ENCODE measurements at regions not wholly inside any gene's neighbourhood (a gene's known extent, or its start where the extent isn't known, plus 50 kb on each side); places are given as distances from the start of the nearest gene placed in this dataset.

- no peak for DNase-seq (ENCODE audit: low read depth)
Observed at GRCh38 chr5:143664623-143665022, 147.3 kb upstream of the HMHB1 start.

- DNase-seq (ENCODE audit: low read depth), result no peak
Observed at GRCh38 chr5:143663872-143664271, 148.1 kb upstream of the HMHB1 start.

- peak; percentile 43 for DNase-seq (ENCODE audit: low read depth)
Observed at GRCh38 chr5:143662020-143662419, 149.9 kb upstream of the HMHB1 start.

GRCh38 chr5:143660625-143661024, 151.3 kb upstream of the HMHB1 start:
- no peak for DNase-seq (ENCODE audit: low read depth)

- DNase-seq (ENCODE audit: low read depth), result no peak
Observed at GRCh38 chr5:143659599-143660238, 152.2 kb upstream of the HMHB1 start.

GRCh38 chr5:143658956-143659355, 153.0 kb upstream of the HMHB1 start:
- DNase-seq (ENCODE audit: low read depth), result no peak

- no peak for DNase-seq (ENCODE audit: low read depth)
Observed at GRCh38 chr5:143657647-143658285, 154.2 kb upstream of the HMHB1 start.

- DNase-seq (ENCODE audit: low read depth), result no peak
Observed at GRCh38 chr5:143653766-143654282, 158.1 kb upstream of the HMHB1 start.

- DNase-seq (ENCODE audit: low read depth), result peak; percentile 55
Observed at GRCh38 chr5:143653256-143653655, 158.7 kb upstream of the HMHB1 start.

- DNase-seq (ENCODE audit: low read depth), result peak; percentile 63
Observed at GRCh38 chr5:143652108-143652700, 159.8 kb upstream of the HMHB1 start.

GRCh38 chr5:143649937-143650621, 161.9 kb upstream of the HMHB1 start:
- DNase-seq (ENCODE audit: low read depth), result no peak

- DNase-seq (ENCODE audit: low read depth), result no peak
Observed at GRCh38 chr5:143648696-143649095, 163.3 kb upstream of the HMHB1 start.

- no peak for DNase-seq (ENCODE audit: low read depth)
Observed at GRCh38 chr5:143646961-143647360, 165.0 kb upstream of the HMHB1 start.

GRCh38 chr5:143645356-143645755, 166.6 kb upstream of the HMHB1 start:
- no peak for DNase-seq (ENCODE audit: low read depth)

- peak; percentile 65 for DNase-seq (ENCODE audit: low read depth)
Observed at GRCh38 chr5:143644727-143645126, 167.2 kb upstream of the HMHB1 start.

- DNase-seq (ENCODE audit: low read depth), result peak; percentile 89
Observed at GRCh38 chr5:143642791-143643190, 169.2 kb upstream of the HMHB1 start.

- peak; percentile 79 for DNase-seq (ENCODE audit: low read depth)
Observed at GRCh38 chr5:143641549-143642355, 170.2 kb upstream of the HMHB1 start.

GRCh38 chr5:143638654-143639053, 173.3 kb upstream of the HMHB1 start:
- no peak for DNase-seq (ENCODE audit: low read depth)

- DNase-seq (ENCODE audit: low read depth), result peak; percentile 37
Observed at GRCh38 chr5:143636931-143637528, 174.9 kb upstream of the HMHB1 start.

GRCh38 chr5:143635888-143636287, 176.1 kb upstream of the HMHB1 start:
- DNase-seq (ENCODE audit: low read depth), result no peak

GRCh38 chr5:143635146-143635752, 176.7 kb upstream of the HMHB1 start:
- peak; percentile 63 for DNase-seq (ENCODE audit: low read depth)

All from M059J (cell line).